GM12872 (cell line): ENCODE measurements at regions not wholly inside any gene's neighbourhood (a gene's known extent, or its start where the extent isn't known, plus 50 kb on each side); places are given as distances from the start of the nearest gene placed in this dataset.

ENCODE experiments used
- TF ChIP-seq, protein P1 (sequence below): IDR thresholded peaks from 3 replicates; pipeline ENCODE4 v1.5.1; 2011; ENCODE audit warnings: low read depth, mild to moderate bottlenecking, low read length, moderate library complexity; ENCODE audit not compliant: insufficient read depth

DNA sequence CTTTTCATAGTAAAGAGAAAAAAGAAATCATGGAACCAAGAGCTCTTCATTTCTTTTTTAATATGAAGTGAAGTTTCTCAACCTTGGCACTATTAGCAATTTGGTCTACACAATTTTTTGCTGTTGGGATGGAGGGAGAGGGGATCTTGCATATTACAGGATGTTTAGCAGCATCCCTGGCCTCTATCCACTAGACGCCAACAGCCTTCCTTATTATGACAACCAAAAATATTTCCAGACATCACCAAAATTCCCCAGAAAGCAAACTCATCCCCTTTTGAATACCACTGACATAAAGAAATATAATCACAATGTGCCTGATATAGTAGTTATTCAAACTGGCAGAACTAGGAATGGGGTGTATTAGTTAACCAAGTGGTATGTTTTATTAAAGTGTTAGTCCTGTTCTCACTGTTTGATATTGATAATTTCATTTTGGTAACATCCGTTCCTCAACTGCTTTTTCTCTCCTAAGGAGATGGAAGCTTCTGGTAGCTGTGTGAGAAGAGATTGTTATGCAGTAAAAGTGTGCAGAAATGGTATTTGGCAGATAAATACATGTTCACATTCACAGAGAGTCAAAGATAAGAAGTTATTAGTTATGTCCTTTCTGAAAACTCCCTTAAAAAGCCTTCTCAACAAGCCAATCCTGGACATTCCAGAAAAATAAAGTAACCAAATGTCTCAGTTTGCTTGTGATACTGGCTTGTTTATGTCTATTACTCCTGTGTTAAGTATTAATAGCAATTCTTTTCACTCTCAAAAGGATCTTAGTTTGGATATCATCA is 699.9 kb downstream of the C12orf50 start:
- TF ChIP-seq, protein P1, sequence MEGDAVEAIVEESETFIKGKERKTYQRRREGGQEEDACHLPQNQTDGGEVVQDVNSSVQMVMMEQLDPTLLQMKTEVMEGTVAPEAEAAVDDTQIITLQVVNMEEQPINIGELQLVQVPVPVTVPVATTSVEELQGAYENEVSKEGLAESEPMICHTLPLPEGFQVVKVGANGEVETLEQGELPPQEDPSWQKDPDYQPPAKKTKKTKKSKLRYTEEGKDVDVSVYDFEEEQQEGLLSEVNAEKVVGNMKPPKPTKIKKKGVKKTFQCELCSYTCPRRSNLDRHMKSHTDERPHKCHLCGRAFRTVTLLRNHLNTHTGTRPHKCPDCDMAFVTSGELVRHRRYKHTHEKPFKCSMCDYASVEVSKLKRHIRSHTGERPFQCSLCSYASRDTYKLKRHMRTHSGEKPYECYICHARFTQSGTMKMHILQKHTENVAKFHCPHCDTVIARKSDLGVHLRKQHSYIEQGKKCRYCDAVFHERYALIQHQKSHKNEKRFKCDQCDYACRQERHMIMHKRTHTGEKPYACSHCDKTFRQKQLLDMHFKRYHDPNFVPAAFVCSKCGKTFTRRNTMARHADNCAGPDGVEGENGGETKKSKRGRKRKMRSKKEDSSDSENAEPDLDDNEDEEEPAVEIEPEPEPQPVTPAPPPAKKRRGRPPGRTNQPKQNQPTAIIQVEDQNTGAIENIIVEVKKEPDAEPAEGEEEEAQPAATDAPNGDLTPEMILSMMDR = no peak

DNA sequence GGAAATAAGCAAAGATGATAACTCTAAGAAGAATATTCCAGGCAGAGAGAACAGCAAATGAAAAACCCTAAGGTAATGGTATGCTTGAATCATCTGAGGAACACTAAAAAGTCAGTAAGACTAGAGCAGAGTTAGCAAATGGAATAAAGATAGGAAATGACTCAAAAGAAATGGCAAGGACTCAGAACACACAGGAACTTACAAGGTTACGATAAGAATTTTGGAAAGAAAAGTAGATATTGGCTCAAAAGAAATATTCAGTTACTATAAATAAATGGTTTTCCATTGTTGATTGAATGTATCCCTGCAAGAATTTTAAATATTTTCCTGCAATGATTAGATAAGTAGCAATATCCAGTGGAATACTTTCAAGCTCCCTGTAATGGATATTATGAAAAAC is 705.8 kb downstream of the C12orf50 start:
- TF ChIP-seq, protein P1 = no peak

DNA sequence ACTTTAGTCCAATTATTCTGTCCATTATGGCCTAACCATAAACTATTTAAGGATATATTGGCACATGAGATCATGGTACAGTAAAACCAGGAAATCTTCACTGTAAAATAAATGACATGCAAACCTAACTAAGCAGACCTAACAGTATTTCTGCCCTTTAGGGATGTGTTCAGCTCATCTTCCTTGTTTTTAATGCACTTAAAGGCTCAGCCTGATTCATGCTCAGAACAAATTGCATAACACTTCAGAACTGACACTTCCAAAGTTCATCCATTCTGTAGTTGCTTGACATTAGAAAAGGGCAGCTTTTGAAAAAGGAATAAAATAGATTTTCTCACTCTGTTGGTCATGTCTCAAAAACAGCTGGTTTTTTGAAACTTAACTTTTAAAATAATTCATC is 708.5 kb downstream of the C12orf50 start:
- TF ChIP-seq, protein P1 = no peak

DNA sequence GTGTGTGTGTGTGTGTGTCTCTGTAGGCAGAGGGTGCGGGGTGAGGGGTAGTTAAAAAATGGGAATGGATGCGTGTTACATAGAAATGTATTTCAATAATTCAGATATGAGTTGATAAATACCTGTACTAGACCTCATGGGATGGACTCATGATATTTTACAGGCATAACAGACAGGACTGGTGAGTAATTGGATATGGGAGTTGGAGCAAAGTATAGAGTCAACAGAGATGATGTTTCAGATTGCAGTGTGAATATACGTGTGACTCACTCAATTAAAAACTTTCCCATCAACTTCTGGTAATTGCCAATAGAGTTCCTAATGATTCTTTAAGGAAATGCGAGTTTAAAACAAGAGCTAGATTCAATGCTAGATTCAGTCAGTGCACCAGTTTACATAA is 711.9 kb downstream of the C12orf50 start:
- TF ChIP-seq, protein P1 = no peak

DNA sequence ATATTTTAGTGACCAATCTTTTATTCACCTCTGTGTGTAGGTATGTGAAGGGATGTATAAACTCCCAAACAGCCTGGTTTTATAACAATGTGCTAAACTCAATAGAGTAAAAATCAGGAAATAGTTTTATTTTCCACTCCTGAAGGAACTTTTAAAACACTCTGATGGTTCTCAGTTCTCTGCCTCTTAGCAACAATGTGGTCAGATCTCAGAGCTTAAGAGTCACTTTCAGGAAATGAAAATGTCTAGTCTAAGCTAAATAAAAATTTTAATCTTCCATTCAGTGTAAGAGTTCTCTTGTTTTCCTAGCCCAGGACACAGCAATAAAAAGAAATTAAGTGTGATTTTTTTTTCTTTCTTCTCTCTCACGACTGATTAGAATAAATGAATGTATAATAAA is 718.0 kb downstream of the C12orf50 start:
- TF ChIP-seq, protein P1 = no peak

DNA sequence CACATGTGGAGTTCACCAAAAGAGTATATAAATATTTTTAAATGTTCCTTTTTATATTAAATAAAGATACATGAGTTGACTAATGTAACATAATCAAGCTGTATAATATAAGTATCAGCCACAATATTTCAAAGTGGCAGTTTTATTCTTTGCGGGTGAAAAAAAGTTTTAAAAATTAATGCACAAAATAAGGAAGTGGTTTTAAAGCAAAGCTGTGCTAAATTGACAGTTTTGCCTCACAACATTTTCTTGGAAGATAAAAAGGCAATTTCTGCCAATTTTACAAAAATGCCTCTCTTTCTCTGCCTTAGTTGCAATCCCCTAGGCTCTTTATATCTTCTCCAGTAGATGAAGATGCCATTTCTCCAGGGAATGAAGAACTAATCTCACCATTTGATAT is 719.1 kb downstream of the C12orf50 start:
- TF ChIP-seq, protein P1 = no peak

DNA sequence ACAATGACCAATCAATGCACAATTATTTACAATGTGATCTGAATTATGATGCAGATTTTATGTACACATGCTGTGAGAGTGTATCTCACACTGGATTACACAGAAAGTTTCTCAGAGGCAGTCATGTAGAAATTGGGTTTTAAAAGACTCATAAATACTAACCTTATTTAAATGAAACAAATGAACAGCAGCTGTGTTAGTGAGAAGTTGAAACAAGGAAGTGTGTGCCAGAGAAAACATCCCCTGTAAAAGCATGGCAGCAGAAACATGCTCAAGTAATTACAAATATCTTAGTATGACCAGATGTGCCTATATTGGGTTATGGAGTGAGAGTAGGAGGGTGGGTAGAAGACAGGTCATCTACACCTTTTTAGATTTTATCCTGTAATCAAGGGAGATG is 723.7 kb downstream of the C12orf50 start:
- TF ChIP-seq, protein P1 = no peak
